Keratinocyte (primary cell): ENCODE measurements at regions not wholly inside any gene's neighbourhood (a gene's known extent, or its start where the extent isn't known, plus 50 kb on each side); places are given as distances from the start of the nearest gene placed in this dataset.

Experiments used
- CTCF ChIP-seq, 3 experiments: IDR thresholded peaks in 1 of 3; conservative IDR thresholded peaks in 1 of 3; optimal IDR thresholded peaks in 1 of 3; 2 replicates in 2 of 3; 3 replicates in 1 of 3; pipeline versions ENCODE3 to v1.5.1; 2011; ENCODE audit warnings: low read length in 3 of 3, mild to moderate bottlenecking in 3 of 3, moderate library complexity in 2 of 3, control low read depth in 1 of 3, inconsistent platforms in 1 of 3; ENCODE audit not compliant: insufficient read depth in 2 of 3; ENCODE audit errors: extremely low read depth in 1 of 3
- EZH2 ChIP-seq: IDR thresholded peaks from one replicate; pipeline ENCODE4 v1.6.1; 2012; ENCODE audit warnings: inconsistent platforms, mild to moderate bottlenecking, low read length, moderate library complexity

- TF ChIP-seq EZH2 (no peak), CTCF (optimal IDR thresholded peaks at IDR 0.05 in 1 of 3, IDR thresholded peaks at IDR 0.05 in 1 of 3, conservative IDR thresholded peaks at IDR 0.05 in 1 of 3; ENCODE audit: extremely low read depth in 1 of 3, insufficient read depth in 2 of 3, low read length in 3 of 3) (no peak)
These were observed 73.4 kb upstream of the ANKRD34C start for GRCh38 chr15:79209116-79209515.
